ENCODE measurements at regions not wholly inside any gene's neighbourhood (a gene's known extent, or its start where the extent isn't known, plus 50 kb on each side); places are given as distances from the start of the nearest gene placed in this dataset.
"Not testable (repeated sequence)": the region's sequence is repeated elsewhere in the genome, so short reads cannot be mapped to it uniquely, and the experiment has no call there.

- no peak for DNase-seq
These were observed 619.4 kb downstream of the TLE1 start for GRCh38 chr9:81069923-81070322.

- no peak for DNase-seq
These were observed 620.1 kb downstream of the TLE1 start for GRCh38 chr9:81069038-81069795.

GRCh38 chr9:81062995-81063394 is 626.4 kb downstream of the TLE1 start:
- not testable (repeated sequence) for DNase-seq

- no peak for DNase-seq
These were observed 630.6 kb downstream of the TLE1 start for GRCh38 chr9:81058782-81059181.

GRCh38 chr9:81053298-81054025 is 635.9 kb downstream of the TLE1 start:
- DNase-seq, result peak; percentile 34

- DNase-seq, result peak; percentile 47
These were observed 636.5 kb downstream of the TLE1 start for GRCh38 chr9:81052846-81053245.

- DNase-seq, result no peak
These were observed 642.1 kb downstream of the TLE1 start for GRCh38 chr9:81047280-81047679.

GRCh38 chr9:81045658-81046057 is 643.7 kb downstream of the TLE1 start:
- DNase-seq, result no peak

GRCh38 chr9:81037889-81038288 is 651.5 kb downstream of the TLE1 start:
- no peak for DNase-seq

- no peak for DNase-seq
These were observed 653.7 kb downstream of the TLE1 start for GRCh38 chr9:81035601-81036000.

GRCh38 chr9:81035171-81035570 is 654.2 kb downstream of the TLE1 start:
- DNase-seq, result peak; percentile 65

- DNase-seq, result no peak
These were observed 656.5 kb downstream of the TLE1 start for GRCh38 chr9:81032831-81033230.

GRCh38 chr9:81032030-81032572 is 657.2 kb downstream of the TLE1 start:
- peak; percentile 85 for DNase-seq

GRCh38 chr9:81031422-81032029 is 657.8 kb downstream of the TLE1 start:
- DNase-seq, result no peak

GRCh38 chr9:81030027-81030426 is 659.3 kb downstream of the TLE1 start:
- DNase-seq, result no peak

GRCh38 chr9:81028504-81028903 is 660.8 kb downstream of the TLE1 start:
- peak; percentile 98 for DNase-seq

GRCh38 chr9:81022177-81022576 is 667.2 kb downstream of the TLE1 start:
- peak; percentile 36 for DNase-seq

- not testable (repeated sequence) for DNase-seq
These were observed 674.4 kb downstream of the TLE1 start for GRCh38 chr9:81014945-81015344.

GRCh38 chr9:81013191-81013590 is 676.2 kb downstream of the TLE1 start:
- not testable (repeated sequence) for DNase-seq

GRCh38 chr9:81002906-81003305 is 686.4 kb downstream of the TLE1 start:
- no peak for DNase-seq

GRCh38 chr9:81002242-81002641 is 687.1 kb downstream of the TLE1 start:
- no peak for DNase-seq

- peak; percentile 52 for DNase-seq
These were observed 693.6 kb downstream of the TLE1 start for GRCh38 chr9:80995759-80996158.

- peak; percentile 44 for DNase-seq
These were observed 694.5 kb downstream of the TLE1 start for GRCh38 chr9:80994892-80995291.

All from fibroblast of skin of back (primary cell).